Parathyroid adenoma (tissue), 2 donors: ENCODE measurements at regions not wholly inside any gene's neighbourhood (a gene's known extent, or its start where the extent isn't known, plus 50 kb on each side); places are given as distances from the start of the nearest gene placed in this dataset.

Experiments
- H2AFZ ChIP-seq: fragments of 300-600 bp; sonication (generic); one replicate; pipeline ENCODE4 v1.7.0; 2017; ENCODE audit warnings: antibody characterized with exemption, mild to moderate bottlenecking
- H3K27ac ChIP-seq: fragments of 300-600 bp; sonication (generic); one replicate; pipeline ENCODE4 v1.7.0; 2017
- H3K27me3 ChIP-seq: fragments of 300-600 bp; sonication (generic); one replicate; pipeline ENCODE4 v1.7.0; 2017; ENCODE audit warnings: low read length; ENCODE audit not compliant: control insufficient read depth, insufficient read depth
- H3K36me3 ChIP-seq: fragments of 300-600 bp; sonication (generic); one replicate; pipeline ENCODE4 v1.7.0; 2017; ENCODE audit warnings: low read length; ENCODE audit not compliant: control insufficient read depth, insufficient read depth
- H3K4me1 ChIP-seq: fragments of 300-600 bp; sonication (generic); one replicate; pipeline ENCODE4 v1.7.0; 2017; ENCODE audit warnings: control low read depth
- H3K4me2 ChIP-seq: fragments of 300-600 bp; sonication (generic); one replicate; pipeline ENCODE4 v1.7.0; 2017; ENCODE audit warnings: low read length
- H3K4me3 ChIP-seq: fragments of 300-600 bp; sonication (generic); one replicate; pipeline ENCODE4 v1.7.0; 2017; ENCODE audit warnings: low read depth, low read length
- H3K79me2 ChIP-seq: fragments of 300-600 bp; sonication (generic); one replicate; pipeline ENCODE4 v1.7.0; 2017; ENCODE audit warnings: control low read depth
- H3K9ac ChIP-seq: fragments of 300-600 bp; sonication (generic); one replicate; pipeline ENCODE4 v1.7.0; 2017; ENCODE audit warnings: mild to moderate bottlenecking
- H3K9me3 ChIP-seq: fragments of 300-600 bp; sonication (generic); one replicate; pipeline ENCODE4 v1.7.0; 2017; ENCODE audit warnings: low read length; ENCODE audit not compliant: control insufficient read depth
- TF ChIP-seq, protein P1 (sequence below): fragments of 300-600 bp; sonication (generic); IDR thresholded peaks from one replicate; pipeline ENCODE4 v1.7.0; 2017; ENCODE audit warnings: antibody characterized with exemption, mild to moderate bottlenecking
- donor health status: primary hyperparathyroidism.

DNA sequence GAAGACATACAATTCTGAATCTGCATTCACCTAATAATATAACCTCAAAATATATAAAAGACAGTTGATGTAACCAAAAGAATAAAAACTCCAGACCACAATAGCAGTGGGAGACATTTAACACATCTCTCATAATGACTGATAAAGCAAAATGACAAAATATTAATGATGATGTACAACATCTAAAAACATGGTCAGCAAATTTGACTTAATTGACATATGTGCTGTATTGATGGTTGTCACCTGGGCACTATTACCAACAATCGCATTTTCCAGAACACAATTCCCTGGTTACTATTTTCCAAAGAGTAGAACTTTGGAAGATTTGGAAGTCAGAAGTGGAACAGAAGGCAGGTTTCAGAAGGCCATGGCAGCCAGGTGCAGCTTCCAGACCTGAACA, 899.5 kb upstream of the CELF2 start:
- H3K79me2 ChIP-seq, result no peaks in the 10 kb centered on the region
- no peaks in the 10 kb centered on the region for H3K36me3 ChIP-seq
- TF ChIP-seq, protein P1, sequence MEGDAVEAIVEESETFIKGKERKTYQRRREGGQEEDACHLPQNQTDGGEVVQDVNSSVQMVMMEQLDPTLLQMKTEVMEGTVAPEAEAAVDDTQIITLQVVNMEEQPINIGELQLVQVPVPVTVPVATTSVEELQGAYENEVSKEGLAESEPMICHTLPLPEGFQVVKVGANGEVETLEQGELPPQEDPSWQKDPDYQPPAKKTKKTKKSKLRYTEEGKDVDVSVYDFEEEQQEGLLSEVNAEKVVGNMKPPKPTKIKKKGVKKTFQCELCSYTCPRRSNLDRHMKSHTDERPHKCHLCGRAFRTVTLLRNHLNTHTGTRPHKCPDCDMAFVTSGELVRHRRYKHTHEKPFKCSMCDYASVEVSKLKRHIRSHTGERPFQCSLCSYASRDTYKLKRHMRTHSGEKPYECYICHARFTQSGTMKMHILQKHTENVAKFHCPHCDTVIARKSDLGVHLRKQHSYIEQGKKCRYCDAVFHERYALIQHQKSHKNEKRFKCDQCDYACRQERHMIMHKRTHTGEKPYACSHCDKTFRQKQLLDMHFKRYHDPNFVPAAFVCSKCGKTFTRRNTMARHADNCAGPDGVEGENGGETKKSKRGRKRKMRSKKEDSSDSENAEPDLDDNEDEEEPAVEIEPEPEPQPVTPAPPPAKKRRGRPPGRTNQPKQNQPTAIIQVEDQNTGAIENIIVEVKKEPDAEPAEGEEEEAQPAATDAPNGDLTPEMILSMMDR, result no peak
- no peaks in the 10 kb centered on the region for H3K27me3 ChIP-seq
- H3K4me3 ChIP-seq, result no peak overlapping the region
- no peak overlapping the region for H2AFZ ChIP-seq
- no peak overlapping the region for H3K9ac ChIP-seq
- H3K4me1 ChIP-seq, result no peaks in the 10 kb centered on the region
- no peak overlapping the region for H3K27ac ChIP-seq
- H3K9me3 ChIP-seq, result no peaks in the 10 kb centered on the region
- H3K4me2 ChIP-seq, result no peak overlapping the region

- Histone ChIP-seq H3K9me3 (no peaks in the 10 kb centered on the region), H3K36me3 (no peaks in the 10 kb centered on the region), H3K4me3 (no peak overlapping the region), H3K27me3 (no peaks in the 10 kb centered on the region), H3K27ac (no peak overlapping the region), H2AFZ (no peak overlapping the region), H3K4me2 (no peak overlapping the region), H3K79me2 (no peaks in the 10 kb centered on the region), H3K4me1 (no peaks in the 10 kb centered on the region), H3K9ac (no peak overlapping the region)
- TF ChIP-seq, protein P1, result no peak
These were observed 897.0 kb upstream of the CELF2 start for GRCh38 chr10:10120671-10121070.

DNA sequence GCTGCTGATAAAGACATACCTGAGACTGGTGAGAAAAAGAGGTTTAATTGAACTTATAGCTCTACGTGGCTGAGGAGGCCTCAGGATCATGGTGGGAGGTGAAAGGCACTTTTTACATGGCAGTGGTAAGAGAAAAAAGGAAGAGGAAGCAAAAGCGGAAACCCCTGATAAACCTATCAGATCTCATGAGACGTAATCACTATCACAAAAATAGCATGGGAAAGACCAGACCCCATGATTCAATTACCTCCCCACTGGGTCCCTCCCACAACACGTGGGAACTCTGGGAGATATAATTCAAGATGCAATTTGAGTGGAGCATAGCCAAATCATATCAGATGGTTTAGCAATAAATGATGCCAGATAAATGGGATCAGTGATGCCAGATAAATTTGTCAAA, 892.0 kb upstream of the CELF2 start:
- Histone ChIP-seq H3K4me1 (no peaks in the 10 kb centered on the region), H2AFZ (no peak overlapping the region), H3K27me3 (no peaks in the 10 kb centered on the region), H3K4me2 (no peak overlapping the region), H3K9ac (no peak overlapping the region), H3K79me2 (no peaks in the 10 kb centered on the region), H3K27ac (no peak overlapping the region), H3K9me3 (no peaks in the 10 kb centered on the region), H3K4me3 (no peak overlapping the region), H3K36me3 (no peaks in the 10 kb centered on the region)
- TF ChIP-seq, protein P1, result no peak

- Histone ChIP-seq H2AFZ (no peak overlapping the region), H3K36me3 (no peaks in the 10 kb centered on the region), H3K27ac (no peak overlapping the region), H3K4me3 (no peak overlapping the region), H3K27me3 (no peaks in the 10 kb centered on the region), H3K9ac (no peak overlapping the region), H3K4me1 (no peaks in the 10 kb centered on the region), H3K79me2 (no peaks in the 10 kb centered on the region), H3K9me3 (no peaks in the 10 kb centered on the region), H3K4me2 (no peak overlapping the region)
- TF ChIP-seq, protein P1, result no peak
These were observed 891.5 kb upstream of the CELF2 start for GRCh38 chr10:10126218-10126617.

DNA sequence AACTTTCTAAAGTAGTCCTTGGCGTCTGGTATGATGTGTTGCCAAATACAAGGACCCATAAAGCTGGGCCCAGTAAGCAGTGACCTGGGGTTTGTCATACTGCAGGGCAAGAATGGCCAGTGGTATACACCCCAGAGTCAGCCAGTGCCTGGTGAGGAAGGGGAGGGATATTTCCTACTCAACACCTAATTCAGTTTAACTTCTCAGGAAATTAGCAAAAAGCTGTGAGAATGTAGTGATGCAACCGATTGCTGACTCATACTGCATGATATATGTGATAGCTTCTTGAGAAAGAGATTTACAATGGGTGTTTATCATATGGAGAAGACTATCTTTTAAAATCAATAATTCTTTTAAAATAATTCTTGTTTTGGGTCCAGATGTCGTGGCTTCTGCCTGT, 889.3 kb upstream of the CELF2 start:
- no peaks in the 10 kb centered on the region for H3K27me3 ChIP-seq
- no peaks in the 10 kb centered on the region for H3K36me3 ChIP-seq
- H2AFZ ChIP-seq, result no peak overlapping the region
- no peak overlapping the region for H3K27ac ChIP-seq
- H3K9me3 ChIP-seq, result no peaks in the 10 kb centered on the region
- no peaks in the 10 kb centered on the region for H3K79me2 ChIP-seq
- no peak overlapping the region for H3K4me3 ChIP-seq
- H3K9ac ChIP-seq, result no peak overlapping the region
- TF ChIP-seq, protein P1, result no peak
- H3K4me2 ChIP-seq, result no peak overlapping the region
- H3K4me1 ChIP-seq, result no peaks in the 10 kb centered on the region
